OCI-LY3 (cell line): ENCODE measurements at regions not wholly inside any gene's neighbourhood (a gene's known extent, or its start where the extent isn't known, plus 50 kb on each side); places are given as distances from the start of the nearest gene placed in this dataset.
"Not testable (repeated sequence)": the region's sequence is repeated elsewhere in the genome, so short reads cannot be mapped to it uniquely, and the experiment has no call there.

Experiments
- H2AFZ ChIP-seq: fragments of 200-600, 300-600 bp; shearing (Covaris generic); 2 replicates; pipeline ENCODE4 v1.6.0; 2014; ENCODE audit warnings: antibody characterized with exemption, low read depth, low read length
- H3K27ac ChIP-seq: fragments of 200-600, 300-600 bp; sonication (generic); 2 replicates; pipeline ENCODE4 v1.5.1; 2014; ENCODE audit warnings: mild to moderate bottlenecking, low read length, moderate library complexity, mixed read lengths
- H3K27me3 ChIP-seq: fragments of 200-600, 300-600 bp; sonication (generic); 2 replicates; pipeline ENCODE4 v1.6.1; 2014; ENCODE audit warnings: low read depth, low read length, mixed read lengths
- H3K36me3 ChIP-seq: fragments of 200-600, 300-600 bp; sonication (generic); replicated peaks from 2 replicates; pipeline ENCODE3; 2014; ENCODE audit warnings: low read depth, low read length, mixed read lengths
- H3K4me1 ChIP-seq: fragments of 300-600, 200-600 bp; sonication (generic); 2 replicates; pipeline ENCODE4 v1.6.1; 2014; ENCODE audit warnings: low read length, mixed read lengths
- H3K4me2 ChIP-seq: fragments of 200-600, 300-600 bp; sonication (generic); 2 replicates; pipeline ENCODE4 v1.6.1; 2014; ENCODE audit warnings: low read length, mixed read lengths
- H3K4me3 ChIP-seq: fragments of 300-600, 200-600 bp; sonication (generic); 2 replicates; pipeline ENCODE4 v1.5.1; 2014; ENCODE audit warnings: antibody characterized with exemption, mild to moderate bottlenecking, low read length, moderate library complexity
- H3K79me2 ChIP-seq: fragments of 300-600, 200-600 bp; shearing (Covaris generic); 2 replicates; pipeline ENCODE4 v1.6.1; 2014; ENCODE audit warnings: mild to moderate bottlenecking, low read length, mixed read lengths
- H3K9ac ChIP-seq: fragments of 300-600, 200-600 bp; shearing (Covaris generic); 2 replicates; pipeline ENCODE4 v1.6.0; 2014; ENCODE audit warnings: mild to moderate bottlenecking, low read length, moderate library complexity
- H3K9me3 ChIP-seq: fragments of 200-600, 300-600 bp; shearing (Covaris generic); 2 replicates; pipeline ENCODE4 v1.6.1; 2014; ENCODE audit warnings: low read length, mixed read lengths; ENCODE audit not compliant: insufficient read depth
- H4K20me1 ChIP-seq: fragments of 200-600, 300-600 bp; sonication (generic); 2 replicates; pipeline ENCODE4 v1.6.1; 2016; ENCODE audit warnings: low read length, mixed read lengths; ENCODE audit not compliant: insufficient read depth
- CTCF ChIP-seq: fragments of 200-600, 300-600 bp; sonication (generic); IDR thresholded peaks from 2 replicates; pipeline ENCODE4 v1.5.1; 2014; ENCODE audit warnings: antibody characterized with exemption, low read length, low read depth
- EZH2phosphoT487 ChIP-seq: fragments of 200-600 bp; shearing (Covaris generic); IDR thresholded peaks from 2 replicates; pipeline ENCODE4 v1.6.1; 2018; ENCODE audit warnings: antibody characterized with exemption, mixed run types, low read depth

GRCh38 chr13:55576389-55576788, 1564.3 kb upstream of the PRR20A start:
- H3K36me3 ChIP-seq = no peaks in the 10 kb centered on the region
- H3K79me2 ChIP-seq = no peaks in the 10 kb centered on the region
- H3K27ac ChIP-seq = no peak overlapping the region
- no peak overlapping the region for H3K4me3 ChIP-seq
- H3K27me3 ChIP-seq = no peaks in the 10 kb centered on the region
- H3K4me2 ChIP-seq = no peak overlapping the region
- H3K4me1 ChIP-seq = peaks cover 10% of the 10 kb centered on the region
- peak overlapping the region; percentile 57; the same call in 1 of the 2 replicates for H2AFZ ChIP-seq
- H3K9me3 ChIP-seq = no peaks in the 10 kb centered on the region
- H4K20me1 ChIP-seq = no peaks in the 10 kb centered on the region
- H3K9ac ChIP-seq = no peak overlapping the region
- TF ChIP-seq CTCF (no peak), EZH2phosphoT487 (no peak)

DNA sequence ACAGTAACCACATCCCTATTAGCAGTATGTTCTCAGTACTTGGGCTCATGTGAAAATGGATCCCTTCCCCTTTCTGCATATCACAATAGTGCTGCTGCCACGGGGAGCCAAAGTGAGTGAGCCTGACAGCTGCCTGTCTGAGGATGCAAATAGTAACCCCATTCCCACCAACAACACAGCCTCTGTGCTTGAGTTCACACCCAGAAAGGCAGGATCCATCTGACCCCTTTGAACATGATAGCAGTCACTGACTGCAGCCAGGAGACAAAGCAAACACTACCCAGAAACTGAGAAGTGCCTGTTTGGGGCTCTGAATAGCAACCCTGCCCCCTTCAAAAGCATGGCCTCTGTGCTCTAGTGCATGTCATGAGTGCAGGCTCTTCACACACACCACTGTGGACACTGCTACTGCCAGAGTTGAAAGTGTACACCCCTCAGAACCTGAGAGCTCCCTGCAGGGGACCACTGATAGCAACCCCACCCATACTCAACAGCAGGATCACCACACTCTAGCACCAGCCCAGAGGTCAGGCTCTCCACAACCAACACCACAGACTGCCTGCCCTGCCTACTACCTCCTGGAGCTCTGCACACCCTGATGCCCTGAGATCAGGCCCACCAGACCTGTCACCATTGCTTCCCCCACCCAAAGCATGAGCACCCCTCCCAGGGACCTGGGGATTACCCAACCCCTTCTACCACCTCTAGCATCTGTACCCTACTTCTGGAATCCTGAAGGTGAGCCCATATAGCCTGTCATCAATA, 1563.5 kb upstream of the PRR20A start:
- H3K4me3 ChIP-seq = no peak overlapping the region
- TF ChIP-seq EZH2phosphoT487 (no peak), CTCF (no peak)
- H3K27ac ChIP-seq = no peak overlapping the region

GRCh38 chr13:55577847-55578210, 1562.9 kb upstream of the PRR20A start:
- H4K20me1 ChIP-seq = no peaks in the 10 kb centered on the region
- no peaks in the 10 kb centered on the region for H3K36me3 ChIP-seq
- H2AFZ ChIP-seq = no peak overlapping the region
- no peaks in the 10 kb centered on the region for H3K79me2 ChIP-seq
- no peaks in the 10 kb centered on the region for H3K9me3 ChIP-seq
- no peak overlapping the region for H3K4me2 ChIP-seq
- peak; percentile 5; the same call in 1 of the 2 replicates for TF ChIP-seq CTCF
- TF ChIP-seq EZH2phosphoT487 = no peak
- peaks cover 10% of the 10 kb centered on the region for H3K4me1 ChIP-seq
- no peak overlapping the region for H3K27ac ChIP-seq
- H3K4me3 ChIP-seq = no peak overlapping the region
- H3K27me3 ChIP-seq = no peaks in the 10 kb centered on the region
- H3K9ac ChIP-seq = no peak overlapping the region

More for the DNA sequence above, 1563.5 kb upstream of the PRR20A start:
- no peaks in the 10 kb centered on the region for H3K27me3 ChIP-seq
- H2AFZ ChIP-seq = peak overlapping the region; percentile 57; the same call in 1 of the 2 replicates
- H3K4me2 ChIP-seq = 0 out of 2 replicates have a peak overlapping the region, but pooled peaks have one; percentile 9
- H3K9me3 ChIP-seq = no peaks in the 10 kb centered on the region
- no peaks in the 10 kb centered on the region for H3K79me2 ChIP-seq
- H4K20me1 ChIP-seq = no peaks in the 10 kb centered on the region
- no peaks in the 10 kb centered on the region for H3K36me3 ChIP-seq
- H3K9ac ChIP-seq = no peak overlapping the region
- H3K4me1 ChIP-seq = peaks cover 10% of the 10 kb centered on the region

DNA sequence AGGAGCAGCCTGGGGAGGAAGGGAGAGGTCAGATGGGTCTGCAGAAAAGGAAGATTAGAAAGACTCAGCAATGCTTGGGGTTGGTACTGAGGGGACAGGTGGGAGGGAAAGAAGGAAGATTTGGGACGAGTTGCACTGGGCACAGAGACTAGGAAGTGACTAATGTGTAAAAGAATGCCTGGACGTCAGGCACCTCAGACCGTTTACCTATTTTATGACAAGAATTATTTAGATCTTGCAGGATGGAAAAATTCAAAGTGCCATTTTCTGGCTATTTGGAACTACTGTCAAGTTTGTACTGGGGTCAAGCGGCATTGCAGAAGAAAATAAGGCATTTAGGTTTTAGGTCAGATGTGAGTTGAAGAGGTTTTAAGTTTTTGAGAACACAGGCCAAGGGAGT, 1558.4 kb upstream of the PRR20A start:
- not testable (repeated sequence) for H3K36me3 ChIP-seq, H3K4me2 ChIP-seq, H3K4me1 ChIP-seq, H3K27ac ChIP-seq, H4K20me1 ChIP-seq, H3K9me3 ChIP-seq, H3K4me3 ChIP-seq, H3K79me2 ChIP-seq, H3K9ac ChIP-seq, H3K27me3 ChIP-seq, H2AFZ ChIP-seq
